ENCODE measurements at regions not wholly inside any gene's neighbourhood (a gene's known extent, or its start where the extent isn't known, plus 50 kb on each side); places are given as distances from the start of the nearest gene placed in this dataset.

DNA sequence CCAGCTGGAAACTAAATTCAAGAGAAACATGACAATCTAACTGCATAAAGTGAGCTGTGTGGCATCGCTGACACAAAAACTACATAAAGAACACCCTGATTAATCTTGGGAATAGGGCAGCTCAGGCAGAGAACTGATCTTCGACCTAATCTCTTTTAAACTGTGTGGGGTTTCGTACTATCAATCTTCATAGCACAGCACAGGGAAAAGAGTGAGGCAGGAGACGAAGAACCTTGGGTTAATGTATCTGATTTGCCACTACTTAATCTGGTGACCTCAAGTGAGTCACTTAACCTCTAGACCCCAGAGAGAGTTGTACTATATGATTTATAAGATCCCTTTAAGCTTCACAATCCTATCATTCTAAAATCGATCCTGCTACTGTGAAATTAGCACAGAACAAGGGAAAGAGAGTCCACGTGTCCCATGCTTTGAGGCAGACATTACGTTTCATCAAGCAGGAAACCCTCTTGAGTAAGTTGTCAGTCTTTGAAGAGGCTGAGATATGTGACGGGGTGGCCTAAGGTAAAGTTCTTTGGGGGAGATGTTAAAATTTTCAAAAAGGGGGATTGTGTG is 519.7 kb downstream of the SOCS6 start:
- TF ChIP-seq BHLHE40 (IDR thresholded peaks at IDR 0.05; ENCODE audit: borderline replicate concordance): no peak
- TF ChIP-seq ELF4 (IDR thresholded peaks at IDR 0.05): no peak
- no peak for TF ChIP-seq FOXM1 (IDR thresholded peaks at IDR 0.05; ENCODE audit: borderline replicate concordance)
- no peak for TF ChIP-seq NFRKB (IDR thresholded peaks at IDR 0.05)
